GM19239 (cell line): ENCODE measurements at regions not wholly inside any gene's neighbourhood (a gene's known extent, or its start where the extent isn't known, plus 50 kb on each side); places are given as distances from the start of the nearest gene placed in this dataset.

Source experiments
- DNase-seq: peaks from one replicate; pipeline ENCODE4 v3.0.0; 2011; ENCODE audit warnings: low spot score; ENCODE audit not compliant: insufficient read length
- FAIRE-seq: peaks from 2 replicates; lab custom pipeline; 2011; peaks lifted over from hg19 to GRCh38; lab: Jason Lieb, UNC

DNA sequence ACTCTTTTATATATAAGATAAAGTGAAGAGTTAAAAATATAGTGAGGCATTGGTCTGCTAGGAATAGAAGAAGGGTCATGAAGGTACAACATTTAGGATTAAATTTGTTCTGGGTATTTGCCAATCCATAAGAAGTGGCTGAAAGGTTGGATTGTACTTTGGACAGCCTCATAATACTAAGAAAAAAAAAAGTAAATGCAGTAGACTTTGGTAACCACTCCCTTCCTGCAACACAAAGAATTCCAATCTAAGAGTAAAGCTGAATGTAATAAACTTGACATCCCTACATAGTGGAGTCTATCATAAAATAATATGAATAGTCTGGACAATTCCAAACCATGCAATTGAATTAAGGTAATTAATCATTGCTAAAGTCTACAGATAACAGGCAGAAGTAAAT, 2294.4 kb downstream of the LRRC4C start:
- no peak for DNase-seq
- FAIRE-seq: no peak

GRCh38 chr11:39149214-39149613, 2310.2 kb downstream of the LRRC4C start:
- no peak for DNase-seq
- FAIRE-seq: no peak

- DNase-seq: no peak
- FAIRE-seq: no peak
These were observed 2314.1 kb downstream of the LRRC4C start for GRCh38 chr11:39145346-39145745.

- DNase-seq (no peak), FAIRE-seq (no peak)
These were observed 2314.9 kb downstream of the LRRC4C start for GRCh38 chr11:39144351-39145130.

GRCh38 chr11:39139581-39139980, 2319.9 kb downstream of the LRRC4C start:
- FAIRE-seq (no peak), DNase-seq (no peak)

- no peak for FAIRE-seq
- DNase-seq: no peak
These were observed 2338.6 kb downstream of the LRRC4C start for GRCh38 chr11:39120890-39121289.

DNA sequence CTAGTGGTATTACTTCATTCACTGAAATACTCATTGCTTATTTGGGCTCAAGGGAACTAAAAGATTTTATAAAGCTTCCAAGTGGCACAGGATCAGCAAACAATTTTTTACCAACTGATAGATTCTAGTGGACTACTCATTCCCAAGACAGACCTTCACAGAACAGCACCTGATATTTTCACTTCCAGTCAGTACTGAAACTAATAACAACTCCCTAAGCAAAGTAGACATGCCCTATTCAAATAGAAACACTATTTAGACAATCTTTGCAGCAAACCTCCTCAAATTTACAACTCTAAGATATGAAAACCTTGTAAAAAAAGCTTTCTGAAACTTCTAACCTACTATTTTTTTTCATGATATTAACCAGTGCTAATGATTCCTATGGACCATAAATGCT, 2345.8 kb downstream of the LRRC4C start:
- DNase-seq (no peak), FAIRE-seq (no peak)

DNA sequence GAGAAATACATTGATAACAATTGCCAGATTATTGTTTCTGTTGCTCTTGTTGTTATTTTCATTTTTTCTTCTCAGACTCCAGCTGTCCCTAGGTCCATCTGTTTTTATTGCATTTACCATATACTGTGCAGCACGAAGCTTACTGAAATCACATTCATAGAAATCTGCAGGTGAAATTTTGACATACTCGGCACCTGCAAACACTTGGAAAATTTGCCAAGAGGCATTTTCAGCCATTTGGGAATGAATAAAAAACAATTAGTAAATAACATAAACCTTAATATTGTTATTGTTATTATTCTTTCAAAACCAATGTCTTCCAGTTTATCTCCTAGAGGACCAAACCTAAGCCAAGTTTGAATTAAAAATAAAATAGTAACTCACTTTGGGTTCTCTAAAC, 2357.2 kb downstream of the LRRC4C start:
- DNase-seq: no peak
- no peak for FAIRE-seq

DNA sequence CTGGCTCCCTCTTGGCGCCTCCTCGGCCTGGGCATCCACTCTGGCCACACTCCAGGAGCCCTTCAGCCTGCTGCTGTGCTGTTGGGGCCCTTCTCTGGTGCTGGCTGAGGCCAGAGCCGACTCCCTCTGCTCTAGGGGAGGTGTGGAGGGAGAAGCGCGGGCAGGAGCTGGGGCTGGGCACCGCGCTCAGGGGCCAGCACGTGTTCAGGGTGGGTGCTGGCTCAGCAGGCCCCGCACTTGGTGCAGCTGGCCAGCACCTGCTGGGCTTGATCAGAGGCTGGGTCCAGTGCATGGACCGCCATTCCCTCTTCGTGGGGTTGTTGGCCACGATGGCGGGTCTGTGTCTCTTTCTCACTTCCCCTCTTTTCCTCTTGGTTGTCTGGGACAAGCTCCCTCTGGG, 2381.0 kb downstream of the LRRC4C start:
- no peak for FAIRE-seq
- no peak for DNase-seq

DNA sequence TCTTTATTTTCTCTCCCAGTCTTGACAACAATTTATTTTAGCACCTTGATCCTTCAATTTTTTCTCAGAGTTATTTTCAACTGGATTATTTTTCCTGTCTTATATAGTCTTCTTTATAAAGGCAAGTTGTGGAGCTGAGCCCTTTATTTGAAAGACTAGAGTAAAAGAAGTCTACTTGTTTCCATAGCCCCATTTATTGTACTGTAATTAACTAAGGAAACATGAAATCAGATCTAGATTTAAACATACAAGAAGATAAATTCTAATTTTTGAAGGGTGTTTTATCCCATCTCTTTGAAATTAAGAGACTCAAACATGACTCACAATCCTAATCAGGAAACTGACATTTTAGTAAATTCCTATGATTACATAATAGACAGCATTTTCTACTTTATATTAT, 2421.8 kb downstream of the LRRC4C start:
- DNase-seq: no peak
- FAIRE-seq: no peak

DNA sequence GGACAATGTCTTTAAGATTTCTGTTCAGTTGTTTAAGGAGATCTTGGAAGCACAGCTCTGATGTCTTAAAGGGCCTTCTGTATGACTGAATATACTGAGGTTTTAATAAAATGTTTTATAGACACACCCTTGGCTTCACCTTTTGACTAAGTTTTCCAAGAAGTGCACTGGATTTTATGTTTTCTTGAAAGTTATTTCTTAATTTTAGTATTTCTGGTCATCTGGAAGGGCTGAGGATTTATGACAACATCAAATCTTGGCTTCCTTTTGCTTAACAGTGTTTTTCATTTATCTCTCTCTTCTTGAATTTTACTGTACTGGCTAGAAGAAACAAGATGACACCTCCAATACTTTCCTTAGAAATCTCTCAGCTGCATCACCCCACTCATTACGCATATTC, 2423.4 kb downstream of the LRRC4C start:
- DNase-seq (no peak), FAIRE-seq (no peak)

- DNase-seq: no peak
- FAIRE-seq: no peak
These were observed 2423.5 kb upstream of the RAG2 start for GRCh38 chr11:39021539-39021938.

DNA sequence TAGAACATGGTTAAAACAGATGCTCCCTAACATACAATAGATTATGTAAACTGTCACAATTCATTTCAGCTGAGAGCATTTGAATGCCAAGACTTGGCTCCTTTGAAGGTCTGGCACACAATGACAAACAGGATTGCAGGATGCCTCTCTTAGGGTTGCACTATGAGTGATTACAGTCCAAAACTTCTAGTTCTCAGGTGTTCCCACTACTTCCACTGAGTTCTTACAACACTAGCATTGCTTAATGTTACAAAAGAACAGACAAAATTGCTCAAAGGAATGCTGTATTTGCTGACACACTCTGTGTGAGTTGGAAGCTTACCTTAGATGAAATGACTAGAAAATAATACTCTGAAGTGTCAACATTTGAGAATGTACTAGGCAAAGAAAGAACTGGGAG, 2413.8 kb upstream of the RAG2 start:
- no peak for DNase-seq
- no peak for FAIRE-seq

- no peak for FAIRE-seq
These were observed 2392.8 kb upstream of the RAG2 start for GRCh38 chr11:38990841-38991240.

DNA sequence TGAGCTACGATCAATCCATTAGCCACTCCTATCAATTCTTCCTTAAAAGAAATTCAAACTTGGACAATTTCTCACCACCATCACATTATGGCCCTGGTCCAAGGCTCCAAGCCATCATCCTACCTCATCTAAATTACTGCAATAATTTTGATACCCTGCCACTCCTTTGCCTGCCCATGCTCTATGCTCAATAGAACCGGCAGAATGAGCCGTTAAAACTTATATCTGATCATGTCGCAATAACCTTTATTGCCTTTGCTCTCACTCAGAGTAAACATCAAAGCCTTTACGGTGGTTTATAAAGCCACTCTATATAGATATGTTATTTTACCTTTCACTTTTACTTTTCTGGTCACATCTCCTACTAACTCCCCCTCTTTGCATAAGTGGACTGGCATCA, 2392.1 kb upstream of the RAG2 start:
- FAIRE-seq (no peak), DNase-seq (no peak)

More at GRCh38 chr11:38990841-38991240, 2392.8 kb upstream of the RAG2 start:
- no peak for DNase-seq

DNA sequence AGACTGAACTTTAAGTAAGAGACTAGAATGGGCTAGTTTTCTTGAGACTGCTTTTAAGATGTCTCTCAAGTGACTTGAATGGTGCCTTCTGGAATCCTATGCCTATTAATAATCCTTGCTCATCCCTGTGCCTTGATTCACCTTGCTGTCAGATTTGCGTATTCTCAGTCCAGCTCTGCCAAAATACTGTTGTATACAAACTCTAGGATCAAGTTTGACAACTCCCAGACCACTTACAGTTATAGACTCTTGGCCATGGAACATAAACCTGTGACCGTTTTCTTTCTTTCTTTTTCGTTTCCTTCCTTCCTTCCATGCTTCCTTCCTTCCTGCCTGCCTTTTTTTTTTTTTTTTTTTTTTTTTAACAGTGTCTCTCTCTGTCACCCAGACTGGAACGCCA, 2390.9 kb upstream of the RAG2 start:
- FAIRE-seq (no peak), DNase-seq (no peak)

DNA sequence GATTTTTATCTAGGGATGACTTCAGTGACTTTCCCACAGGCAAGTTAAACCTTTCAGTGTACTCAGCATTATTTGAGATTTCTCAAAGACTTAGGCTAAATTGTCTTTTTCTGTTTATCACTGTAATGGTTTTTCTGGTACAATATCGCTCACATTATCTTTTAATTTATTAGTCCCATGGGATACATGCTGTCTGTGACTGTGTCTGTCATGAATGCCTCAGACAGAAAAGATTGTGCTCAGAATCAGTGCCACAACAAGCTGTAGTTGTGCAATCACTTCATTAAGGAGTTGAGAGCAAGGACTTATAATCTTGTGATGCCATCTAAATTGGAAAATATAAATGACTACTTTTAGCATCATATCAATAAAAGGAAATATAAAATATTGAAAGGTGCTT, 2374.2 kb upstream of the RAG2 start:
- FAIRE-seq (no peak), DNase-seq (no peak)

DNA sequence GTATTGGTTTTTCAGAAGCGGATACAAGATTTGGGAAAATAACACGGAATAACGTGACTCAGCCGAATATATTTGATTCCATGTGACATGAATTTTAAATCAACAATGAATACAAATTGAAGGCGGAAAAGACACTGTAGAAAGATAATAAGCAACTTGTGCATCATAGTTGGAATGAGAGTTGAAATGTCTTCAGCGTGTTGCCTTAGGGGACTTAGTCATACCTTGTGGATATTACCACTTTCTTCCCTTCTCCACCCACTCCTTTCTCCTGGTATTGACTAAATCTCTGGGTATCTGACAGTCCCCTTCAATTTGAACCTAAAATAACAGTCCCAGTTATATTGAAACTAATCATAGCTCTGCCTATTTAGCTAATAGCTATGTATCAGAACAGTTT, 2373.1 kb upstream of the RAG2 start:
- DNase-seq (no peak), FAIRE-seq (no peak)

DNA sequence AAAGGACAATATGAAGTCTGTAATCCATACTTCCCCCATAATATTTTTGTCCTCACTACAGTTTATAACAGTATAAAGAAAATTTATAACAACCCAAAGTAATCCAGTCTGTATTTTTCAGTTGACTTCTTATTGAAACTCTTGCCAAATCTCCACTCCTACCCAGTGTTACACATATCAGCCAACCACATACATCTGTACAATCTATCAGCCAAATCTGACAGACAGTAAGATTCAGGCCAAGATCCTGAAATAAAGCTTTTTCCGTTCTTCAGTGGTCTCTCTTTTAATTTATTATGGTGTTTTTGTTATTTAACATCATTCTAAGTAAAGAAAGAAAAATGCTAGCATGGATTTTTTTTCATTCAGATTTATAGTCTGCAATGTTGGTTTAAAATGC, 2370.9 kb upstream of the RAG2 start:
- FAIRE-seq (no peak), DNase-seq (no peak)

GRCh38 chr11:38952698-38953097, 2354.7 kb upstream of the RAG2 start:
- FAIRE-seq: no peak
- no peak for DNase-seq

DNA sequence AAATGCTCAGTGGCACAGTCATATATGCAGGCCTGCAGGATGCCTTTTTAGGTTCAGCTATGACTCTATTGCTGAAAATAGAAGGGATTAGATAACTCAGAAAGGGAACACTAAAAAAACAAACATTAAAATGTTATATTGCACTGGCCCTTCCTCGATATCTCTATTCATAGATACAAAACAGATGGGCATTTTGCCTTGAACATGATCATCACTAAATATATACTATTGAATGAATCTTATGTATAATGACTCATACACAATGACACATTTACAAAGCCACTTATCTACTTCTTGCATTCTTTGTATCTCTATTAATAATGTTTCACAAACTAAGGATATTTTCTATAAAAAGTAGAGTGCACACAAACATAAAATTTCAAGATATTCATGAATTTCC, 2352.8 kb upstream of the RAG2 start:
- FAIRE-seq: no peak
- no peak for DNase-seq

DNA sequence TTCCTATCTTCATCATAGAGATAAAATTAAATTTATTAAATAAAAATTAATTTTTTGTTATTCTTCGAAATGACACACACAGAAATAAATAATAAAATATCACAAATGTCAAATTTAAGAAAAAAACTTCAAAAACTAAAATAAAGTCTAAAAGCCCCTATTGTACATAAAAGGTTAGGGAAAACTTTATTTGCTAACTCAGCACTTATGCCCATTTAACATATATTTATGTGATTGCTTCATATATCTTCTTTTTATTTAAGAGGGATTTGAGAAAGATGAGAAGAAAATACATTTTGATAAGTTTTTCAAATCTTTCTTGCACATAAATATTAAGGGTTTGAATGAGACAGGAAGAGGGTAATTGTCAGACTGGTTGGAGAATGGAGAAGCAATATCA, 2350.4 kb upstream of the RAG2 start:
- no peak for DNase-seq
- FAIRE-seq: no peak

GRCh38 chr11:38937709-38938108, 2339.7 kb upstream of the RAG2 start:
- no peak for FAIRE-seq
- DNase-seq: no peak
